ENCODE measurements at regions not wholly inside any gene's neighbourhood (a gene's known extent, or its start where the extent isn't known, plus 50 kb on each side); places are given as distances from the start of the nearest gene placed in this dataset.

- TF ChIP-seq EZH2 (IDR thresholded peaks at IDR 0.05), result no peak
- no peak for TF ChIP-seq POLR2AphosphoS5 (IDR thresholded peaks at IDR 0.05; ENCODE audit: borderline replicate concordance, low read depth, low read length)
- TF ChIP-seq FOXP2 (optimal IDR thresholded peaks at IDR 0.05; ENCODE audit: control extremely low read depth, extremely low read length, insufficient read depth), result no peak
These were observed 117.2 kb upstream of the H2AZ1 start for GRCh38 chr4:100067255-100067654.
